PFSK-1 (cell line): ENCODE measurements at regions not wholly inside any gene's neighbourhood (a gene's known extent, or its start where the extent isn't known, plus 50 kb on each side); places are given as distances from the start of the nearest gene placed in this dataset.

Source experiments
- POLR2AphosphoS5 ChIP-seq: IDR thresholded peaks from 2 replicates; pipeline ENCODE4 v1.6.1; 2012; ENCODE audit warnings: low read depth, mild to moderate bottlenecking, control low read depth, low read length, moderate library complexity
- SIN3A ChIP-seq: IDR thresholded peaks from 2 replicates; pipeline ENCODE4 v1.6.1; 2012; ENCODE audit warnings: mild to moderate bottlenecking, low read length, moderate library complexity, borderline replicate concordance; ENCODE audit not compliant: insufficient read depth
- TAF1 ChIP-seq: IDR thresholded peaks from 2 replicates; pipeline ENCODE4 v1.6.1; 2012; ENCODE audit warnings: low read length, control low read depth, borderline replicate concordance; ENCODE audit not compliant: insufficient read depth

DNA sequence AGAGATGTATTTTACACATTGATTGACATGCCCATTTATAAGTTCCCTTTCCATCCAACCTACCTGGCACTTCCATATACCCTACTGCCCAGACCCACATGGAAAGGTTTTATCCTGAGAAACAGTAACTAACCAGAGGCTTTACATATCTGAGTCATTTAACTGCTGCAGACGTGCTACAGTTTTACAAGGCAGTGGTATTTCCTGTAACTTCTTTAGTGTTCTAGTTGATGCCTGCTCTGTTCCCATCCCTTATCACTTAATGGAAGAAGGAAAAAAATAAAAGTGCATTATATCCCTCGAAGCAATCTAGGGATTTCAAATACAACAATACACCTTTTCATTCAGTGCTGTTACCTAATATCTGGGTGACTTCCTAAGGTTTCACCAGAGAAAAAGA lies 107.1 kb downstream of the TMCO5A start:
- TF ChIP-seq SIN3A (no peak), TAF1 (no peak), POLR2AphosphoS5 (no peak)
